WTC11 (cell line): ENCODE measurements at regions not wholly inside any gene's neighbourhood (a gene's known extent, or its start where the extent isn't known, plus 50 kb on each side); places are given as distances from the start of the nearest gene placed in this dataset.

Source experiments
- ATAC-seq: fragments of 200-7000 bp; cut with Tn5 transposase; 2 replicates; pipeline ENCODE4 v1.10.0; 2021; ENCODE audit warnings: mild to moderate bottlenecking, moderate library complexity
- CTCF ChIA-PET: fragments of 300-600 bp; sonication (Branson Sonifier 250); formaldehyde crosslinking; loops from one replicate; lab custom pipeline; 2021; ENCODE audit warnings: antibody characterized with exemption; lab: Charles Lee
- POLR2A ChIA-PET: fragments of 350-600 bp; sonication (Branson Sonifier 250); formaldehyde crosslinking; loops from one replicate; lab custom pipeline; 2021; ENCODE audit warnings: antibody characterized with exemption; lab: Charles Lee
- DNase-seq: peaks from one replicate; pipeline ENCODE4 v3.0.0; 2021; ENCODE audit warnings: low spot score
- H3K27ac Mint-ChIP-seq: 2 replicates; pipeline ENCODE4 v1.8.0; 2021; ENCODE audit warnings: mixed read lengths
- H3K27me3 Mint-ChIP-seq: 2 replicates; pipeline ENCODE4 v1.8.0; 2021; ENCODE audit warnings: low read depth, mild to moderate bottlenecking, moderate library complexity, mixed read lengths
- H3K36me3 Mint-ChIP-seq: 2 replicates; pipeline ENCODE4 v1.8.0; 2021; ENCODE audit warnings: mixed read lengths
- H3K4me1 Mint-ChIP-seq: 2 replicates; pipeline ENCODE4 v1.8.0; 2022; ENCODE audit warnings: mixed read lengths
- H3K4me3 Mint-ChIP-seq: 2 replicates; pipeline ENCODE4 v1.8.0; 2021; ENCODE audit warnings: mild to moderate bottlenecking, moderate library complexity, mixed read lengths
- H3K9me3 Mint-ChIP-seq: 2 replicates; pipeline ENCODE4 v1.8.0; 2021; ENCODE audit warnings: mixed read lengths
- CREB1 ChIP-seq: sonication (generic); formaldehyde crosslinking; IDR thresholded peaks from 2 replicates; pipeline ENCODE4 v1.8.0; 2023; ENCODE audit warnings: mild to moderate bottlenecking, missing genetic modification reagents
- IRF1 ChIP-seq: sonication (generic); formaldehyde crosslinking; IDR thresholded peaks from 2 replicates; pipeline ENCODE4 v1.8.0; 2023; ENCODE audit warnings: missing genetic modification reagents
- NR2C2 ChIP-seq: sonication (generic); formaldehyde crosslinking; IDR thresholded peaks from 2 replicates; pipeline ENCODE4 v1.8.0; 2022; ENCODE audit warnings: mild to moderate bottlenecking, missing genetic modification reagents
- NR3C1 ChIP-seq: sonication (generic); formaldehyde crosslinking; conservative IDR thresholded peaks from 2 replicates; pipeline ENCODE4 v1.8.1; 2023; ENCODE audit warnings: low read depth, mild to moderate bottlenecking, missing genetic modification reagents
- OVOL2 ChIP-seq: fragments of 250-450 bp; sonication (Bioruptor Pico); IDR thresholded peaks from 2 replicates; pipeline ENCODE4 v1.9.0; 2021; ENCODE audit warnings: mild to moderate bottlenecking, borderline replicate concordance
- SMAD3 ChIP-seq: sonication (generic); formaldehyde crosslinking; IDR thresholded peaks from 2 replicates; pipeline ENCODE4 v1.8.0; 2022; ENCODE audit warnings: missing genetic modification reagents, mild to moderate bottlenecking, borderline replicate concordance
- SP1 ChIP-seq: sonication (generic); formaldehyde crosslinking; conservative IDR thresholded peaks from 2 replicates; pipeline ENCODE4 v1.8.1; 2022; ENCODE audit warnings: missing genetic modification reagents
- TCF7 ChIP-seq: sonication (generic); formaldehyde crosslinking; IDR thresholded peaks from 2 replicates; pipeline ENCODE4 v1.8.0; 2022; ENCODE audit warnings: mild to moderate bottlenecking, low read depth, missing genetic modification reagents, moderate library complexity
- TEAD1 ChIP-seq: sonication (generic); formaldehyde crosslinking; IDR thresholded peaks from 2 replicates; pipeline ENCODE4 v1.8.0; 2022; ENCODE audit warnings: mild to moderate bottlenecking, missing genetic modification reagents
- TEAD4 ChIP-seq: sonication (generic); formaldehyde crosslinking; IDR thresholded peaks from 2 replicates; pipeline ENCODE4 v1.8.0; 2022; ENCODE audit warnings: mild to moderate bottlenecking, missing genetic modification reagents
- ZNF671 ChIP-seq: fragments of 250-450 bp; sonication (Bioruptor Pico); IDR thresholded peaks from 2 replicates; pipeline ENCODE4 v1.8.0; 2021; ENCODE audit warnings: mild to moderate bottlenecking
- TF ChIP-seq, protein P1 (sequence below): sonication (generic); formaldehyde crosslinking; IDR thresholded peaks from 2 replicates; pipeline ENCODE4 v1.8.1; 2023; ENCODE audit warnings: mild to moderate bottlenecking, missing genetic modification reagents
- TF ChIP-seq, protein P2 (sequence below): fragments of 250-450 bp; sonication (Bioruptor Pico); IDR thresholded peaks from 2 replicates; pipeline ENCODE4 v1.9.0; 2021; ENCODE audit warnings: mild to moderate bottlenecking, borderline replicate concordance

DNA sequence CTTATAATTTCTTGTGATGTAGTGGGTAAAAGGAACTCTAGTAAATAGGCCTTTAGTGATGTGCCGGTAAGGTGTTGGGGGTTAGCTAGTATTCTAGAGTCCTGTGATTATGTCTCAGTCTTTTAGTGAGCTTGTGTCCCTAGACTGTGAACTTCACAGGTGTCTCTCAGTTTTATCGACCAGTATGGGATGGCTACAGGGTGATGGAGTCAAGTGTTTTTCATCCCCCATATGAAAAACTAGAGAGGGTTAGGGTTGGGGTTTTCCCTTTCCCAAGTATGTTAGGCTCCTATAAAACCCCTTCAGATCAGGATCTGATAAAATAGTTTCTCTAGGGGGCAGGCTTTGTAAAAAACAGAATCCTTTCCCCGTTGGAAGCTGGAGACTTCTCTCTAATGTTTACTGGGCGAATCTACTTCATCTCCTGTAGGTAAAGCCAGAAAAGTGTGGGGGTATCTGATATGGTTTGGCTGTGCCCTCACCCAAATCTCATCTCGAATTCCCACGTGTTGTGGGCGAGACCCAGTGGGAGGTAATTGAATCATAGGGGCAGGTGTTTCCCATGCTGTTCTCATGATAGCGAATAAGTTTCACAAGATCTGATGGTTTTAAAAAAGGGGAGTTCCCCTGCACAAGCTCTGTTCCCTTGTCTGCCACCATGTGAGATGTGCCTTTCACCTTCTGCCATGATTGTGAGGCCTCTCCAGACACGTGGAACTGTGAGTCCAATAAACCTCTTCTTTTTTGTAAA, 120.8 kb downstream of the DTHD1 start:
- ChIA-PET CTCF (interaction anchor here (0.7 to 1.3 kb wide), 4 partner anchors 9 to 149 kb away, joined by 3 to 4 read pairs (median 3); no protein-coding TSS in a partner anchor), POLR2A (no interaction called here)

DNA sequence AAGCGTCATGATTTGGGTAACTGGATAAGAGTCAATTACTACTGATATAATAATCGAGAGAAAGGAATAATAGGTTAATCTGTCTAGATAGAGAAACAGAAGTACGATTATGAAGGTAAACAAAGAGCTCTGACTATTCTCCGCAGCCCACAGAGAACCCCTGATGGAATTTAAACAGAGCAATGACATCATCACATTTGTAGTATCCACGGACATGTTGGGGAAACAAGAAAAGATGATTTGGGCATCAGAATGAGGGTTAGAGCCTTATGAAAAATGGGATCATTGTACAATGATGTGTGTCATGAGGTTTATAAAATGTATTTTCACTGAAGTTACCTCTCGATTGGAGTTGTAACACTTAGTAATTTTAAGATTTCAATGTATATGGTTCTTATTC, 129.9 kb downstream of the DTHD1 start:
- ChIA-PET POLR2A (no interaction called here), CTCF (no interaction called here)
- ATAC-seq (no peak), DNase-seq (no peak)
- no peaks in the 10 kb centered on the region for H3K9me3 Mint-ChIP-seq
- H3K36me3 Mint-ChIP-seq: no peaks in the 10 kb centered on the region
- no peak overlapping the region for H3K4me3 Mint-ChIP-seq
- H3K27ac Mint-ChIP-seq: no peak overlapping the region
- H3K27me3 Mint-ChIP-seq: no peaks in the 10 kb centered on the region
- H3K4me1 Mint-ChIP-seq: no peaks in the 10 kb centered on the region
- TF ChIP-seq CREB1 (no peak), TCF7 (no peak), TEAD4 (CRISPR knock-in tag) (no peak), SP1 (CRISPR knock-in tag) (no peak), SMAD3 (CRISPR knock-in tag) (no peak)

More for the DNA sequence above, 120.8 kb downstream of the DTHD1 start:
- Mint-ChIP-seq H3K27me3 (no peaks in the 10 kb centered on the region), H3K27ac (no peak overlapping the region), H3K36me3 (no peaks in the 10 kb centered on the region), H3K4me1 (peaks cover 7% of the 10 kb centered on the region), H3K9me3 (no peaks in the 10 kb centered on the region), H3K4me3 (no peak overlapping the region)
- TF ChIP-seq NR3C1 (CRISPR knock-in tag) (no peak), OVOL2 (CRISPR knock-in tag) (no peak), NR2C2 (CRISPR knock-in tag) (no peak), ZNF671 (no peak)
- ATAC-seq (no peak), DNase-seq (no peak)

DNA sequence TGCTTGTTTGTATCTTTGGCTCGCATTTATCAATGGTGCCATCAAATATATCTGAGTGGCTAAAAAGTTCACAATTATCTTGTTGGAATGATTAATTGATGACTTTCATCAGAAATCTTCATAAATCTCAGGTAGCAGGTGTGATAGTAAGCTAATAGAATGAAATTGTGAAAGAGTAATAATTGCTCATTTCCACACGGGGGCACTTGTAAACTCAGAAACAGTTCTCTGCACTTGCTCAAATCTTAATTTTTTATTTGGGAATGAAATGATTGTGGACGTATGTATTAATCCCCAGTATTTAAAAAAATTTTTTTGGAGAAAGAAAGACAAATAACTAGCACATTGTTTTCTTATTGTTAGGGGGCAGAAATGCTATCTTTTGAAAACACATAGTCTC, 132.8 kb downstream of the DTHD1 start:
- no peak overlapping the region for H3K4me3 Mint-ChIP-seq
- CTCF ChIA-PET: interaction anchor here (1.0 to 1.9 kb wide), 2 partner anchors 11 to 14 kb away, joined by 4 to 5 read pairs; no protein-coding TSS in a partner anchor

More for the DNA sequence above, 132.8 kb downstream of the DTHD1 start:
- ATAC-seq: no peak
- TF ChIP-seq, protein P1, sequence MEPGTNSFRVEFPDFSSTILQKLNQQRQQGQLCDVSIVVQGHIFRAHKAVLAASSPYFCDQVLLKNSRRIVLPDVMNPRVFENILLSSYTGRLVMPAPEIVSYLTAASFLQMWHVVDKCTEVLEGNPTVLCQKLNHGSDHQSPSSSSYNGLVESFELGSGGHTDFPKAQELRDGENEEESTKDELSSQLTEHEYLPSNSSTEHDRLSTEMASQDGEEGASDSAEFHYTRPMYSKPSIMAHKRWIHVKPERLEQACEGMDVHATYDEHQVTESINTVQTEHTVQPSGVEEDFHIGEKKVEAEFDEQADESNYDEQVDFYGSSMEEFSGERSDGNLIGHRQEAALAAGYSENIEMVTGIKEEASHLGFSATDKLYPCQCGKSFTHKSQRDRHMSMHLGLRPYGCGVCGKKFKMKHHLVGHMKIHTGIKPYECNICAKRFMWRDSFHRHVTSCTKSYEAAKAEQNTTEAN: no peak
- TF ChIP-seq, protein P2, sequence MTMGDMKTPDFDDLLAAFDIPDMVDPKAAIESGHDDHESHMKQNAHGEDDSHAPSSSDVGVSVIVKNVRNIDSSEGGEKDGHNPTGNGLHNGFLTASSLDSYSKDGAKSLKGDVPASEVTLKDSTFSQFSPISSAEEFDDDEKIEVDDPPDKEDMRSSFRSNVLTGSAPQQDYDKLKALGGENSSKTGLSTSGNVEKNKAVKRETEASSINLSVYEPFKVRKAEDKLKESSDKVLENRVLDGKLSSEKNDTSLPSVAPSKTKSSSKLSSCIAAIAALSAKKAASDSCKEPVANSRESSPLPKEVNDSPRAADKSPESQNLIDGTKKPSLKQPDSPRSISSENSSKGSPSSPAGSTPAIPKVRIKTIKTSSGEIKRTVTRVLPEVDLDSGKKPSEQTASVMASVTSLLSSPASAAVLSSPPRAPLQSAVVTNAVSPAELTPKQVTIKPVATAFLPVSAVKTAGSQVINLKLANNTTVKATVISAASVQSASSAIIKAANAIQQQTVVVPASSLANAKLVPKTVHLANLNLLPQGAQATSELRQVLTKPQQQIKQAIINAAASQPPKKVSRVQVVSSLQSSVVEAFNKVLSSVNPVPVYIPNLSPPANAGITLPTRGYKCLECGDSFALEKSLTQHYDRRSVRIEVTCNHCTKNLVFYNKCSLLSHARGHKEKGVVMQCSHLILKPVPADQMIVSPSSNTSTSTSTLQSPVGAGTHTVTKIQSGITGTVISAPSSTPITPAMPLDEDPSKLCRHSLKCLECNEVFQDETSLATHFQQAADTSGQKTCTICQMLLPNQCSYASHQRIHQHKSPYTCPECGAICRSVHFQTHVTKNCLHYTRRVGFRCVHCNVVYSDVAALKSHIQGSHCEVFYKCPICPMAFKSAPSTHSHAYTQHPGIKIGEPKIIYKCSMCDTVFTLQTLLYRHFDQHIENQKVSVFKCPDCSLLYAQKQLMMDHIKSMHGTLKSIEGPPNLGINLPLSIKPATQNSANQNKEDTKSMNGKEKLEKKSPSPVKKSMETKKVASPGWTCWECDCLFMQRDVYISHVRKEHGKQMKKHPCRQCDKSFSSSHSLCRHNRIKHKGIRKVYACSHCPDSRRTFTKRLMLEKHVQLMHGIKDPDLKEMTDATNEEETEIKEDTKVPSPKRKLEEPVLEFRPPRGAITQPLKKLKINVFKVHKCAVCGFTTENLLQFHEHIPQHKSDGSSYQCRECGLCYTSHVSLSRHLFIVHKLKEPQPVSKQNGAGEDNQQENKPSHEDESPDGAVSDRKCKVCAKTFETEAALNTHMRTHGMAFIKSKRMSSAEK (CRISPR knock-in tag): no peak
- TF ChIP-seq TEAD1 (CRISPR knock-in tag): no peak
- no peak for TF ChIP-seq IRF1 (CRISPR knock-in tag)
- Mint-ChIP-seq H3K36me3 (no peaks in the 10 kb centered on the region), H3K27me3 (no peaks in the 10 kb centered on the region), H3K27ac (no peak overlapping the region), H3K9me3 (no peaks in the 10 kb centered on the region), H3K4me1 (no peaks in the 10 kb centered on the region)
- POLR2A ChIA-PET: interaction anchor here (0.7 kb wide), 1 partner anchor 312 kb away, joined by 3 read pairs; no protein-coding TSS in a partner anchor
- no peak for DNase-seq
